ENCODE measurements at regions not wholly inside any gene's neighbourhood (a gene's known extent, or its start where the extent isn't known, plus 50 kb on each side); places are given as distances from the start of the nearest gene placed in this dataset.
"Not testable (repeated sequence)": the region's sequence is repeated elsewhere in the genome, so short reads cannot be mapped to it uniquely, and the experiment has no call there.

DNA sequence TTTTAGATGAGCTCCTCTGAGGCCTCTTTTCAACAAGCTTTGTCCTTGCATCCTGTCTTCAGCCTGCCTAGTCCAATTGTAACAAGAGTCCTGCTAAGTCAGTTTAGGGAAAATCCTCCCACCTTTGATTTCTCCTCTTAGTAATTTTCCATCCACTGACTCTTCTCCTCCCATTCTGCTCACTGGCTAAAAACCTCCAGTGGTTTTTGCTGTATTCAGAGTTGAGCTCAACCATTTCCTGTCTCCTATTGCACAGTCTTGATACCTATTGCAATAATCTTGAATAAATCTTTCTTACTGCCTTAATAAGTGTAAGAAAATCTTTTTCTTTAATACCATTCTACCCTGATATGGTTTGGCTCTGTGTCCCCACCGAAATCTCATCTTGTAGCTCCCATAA is 117.8 kb upstream of the ENPP6 start:
- no peak for DNase-seq

- not testable (repeated sequence) for DNase-seq
Observed at GRCh38 chr4:184333446-184333845, 115.8 kb upstream of the ENPP6 start.

GRCh38 chr4:184331268-184331995 is 113.8 kb upstream of the ENPP6 start:
- peak; percentile 26 for DNase-seq

GRCh38 chr4:184330517-184331094 is 112.9 kb upstream of the ENPP6 start:
- not testable (repeated sequence) for DNase-seq

- DNase-seq: no peak
Observed at GRCh38 chr4:184329659-184330400, 112.2 kb upstream of the ENPP6 start.

DNA sequence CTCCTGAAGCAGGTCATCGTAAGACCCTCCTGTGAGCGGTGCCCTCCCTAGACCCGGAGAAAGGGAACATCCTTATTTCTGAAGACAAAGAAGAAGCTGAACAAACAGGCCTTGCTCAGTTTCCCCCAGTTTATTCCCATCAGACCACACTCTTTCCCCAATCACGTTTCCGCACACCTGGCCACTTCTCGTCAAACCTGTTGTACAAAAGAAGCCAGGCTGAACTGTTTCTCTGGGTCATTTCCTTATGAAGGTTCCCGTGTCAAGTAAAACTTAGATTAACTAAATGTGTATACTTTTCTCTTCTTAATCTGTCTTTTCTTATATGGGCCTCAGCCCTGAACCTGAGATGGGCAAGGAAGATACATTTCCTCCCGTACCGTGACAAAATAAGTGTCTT is 111.6 kb upstream of the ENPP6 start:
- DNase-seq: no peak

GRCh38 chr4:184328022-184328736 is 110.5 kb upstream of the ENPP6 start:
- DNase-seq: no peak

DNA sequence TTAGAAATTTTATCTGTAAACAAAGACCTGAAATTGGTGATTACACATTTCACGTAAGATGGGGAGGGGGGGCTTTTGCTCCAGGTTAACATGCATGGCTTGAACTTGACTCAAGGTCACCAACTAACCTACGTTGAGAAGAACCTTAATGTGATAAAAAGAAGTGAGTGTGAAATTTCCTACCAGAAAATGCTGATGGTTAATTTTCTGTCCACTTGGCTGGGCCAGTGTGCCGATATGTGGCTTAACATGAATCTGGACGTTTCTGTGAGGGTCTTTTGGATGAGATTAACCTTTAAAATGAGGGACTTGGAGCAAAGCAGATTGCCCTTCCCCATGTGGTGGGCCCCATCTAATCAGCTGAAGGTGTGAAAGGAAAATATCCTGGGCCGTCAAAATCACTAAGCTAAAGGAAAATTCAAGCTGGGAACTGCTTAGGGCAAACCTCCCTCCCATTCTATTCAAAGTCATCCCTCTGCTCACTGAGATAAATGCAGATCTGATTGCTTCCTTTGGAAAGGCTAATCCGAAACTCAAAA is 107.3 kb upstream of the ENPP6 start:
- no peak for DNase-seq

- no peak for DNase-seq
Observed at GRCh38 chr4:184322328-184323025, 104.8 kb upstream of the ENPP6 start.

- no peak for DNase-seq
Observed at GRCh38 chr4:184320631-184321030, 103.0 kb upstream of the ENPP6 start.

DNA sequence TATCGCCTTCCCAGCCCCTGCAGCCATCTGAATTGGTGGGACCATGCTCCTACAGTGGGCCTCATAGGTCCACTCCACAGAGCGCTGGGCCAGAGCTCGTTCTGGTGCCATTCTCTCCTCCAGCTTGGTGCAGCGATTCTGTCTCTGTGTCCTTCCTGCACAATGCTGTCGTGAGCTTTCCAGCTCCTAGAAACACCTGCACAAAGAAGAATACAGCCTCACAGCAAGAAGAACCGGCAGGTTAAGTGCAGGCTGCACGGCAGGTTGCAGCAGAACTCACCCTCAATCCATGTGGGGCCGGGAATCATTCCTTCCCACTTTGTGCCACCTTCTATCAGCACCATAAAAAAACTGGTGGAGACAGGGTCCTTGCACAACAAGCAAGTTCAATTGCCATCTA is 101.2 kb upstream of the ENPP6 start:
- DNase-seq: no peak

DNA sequence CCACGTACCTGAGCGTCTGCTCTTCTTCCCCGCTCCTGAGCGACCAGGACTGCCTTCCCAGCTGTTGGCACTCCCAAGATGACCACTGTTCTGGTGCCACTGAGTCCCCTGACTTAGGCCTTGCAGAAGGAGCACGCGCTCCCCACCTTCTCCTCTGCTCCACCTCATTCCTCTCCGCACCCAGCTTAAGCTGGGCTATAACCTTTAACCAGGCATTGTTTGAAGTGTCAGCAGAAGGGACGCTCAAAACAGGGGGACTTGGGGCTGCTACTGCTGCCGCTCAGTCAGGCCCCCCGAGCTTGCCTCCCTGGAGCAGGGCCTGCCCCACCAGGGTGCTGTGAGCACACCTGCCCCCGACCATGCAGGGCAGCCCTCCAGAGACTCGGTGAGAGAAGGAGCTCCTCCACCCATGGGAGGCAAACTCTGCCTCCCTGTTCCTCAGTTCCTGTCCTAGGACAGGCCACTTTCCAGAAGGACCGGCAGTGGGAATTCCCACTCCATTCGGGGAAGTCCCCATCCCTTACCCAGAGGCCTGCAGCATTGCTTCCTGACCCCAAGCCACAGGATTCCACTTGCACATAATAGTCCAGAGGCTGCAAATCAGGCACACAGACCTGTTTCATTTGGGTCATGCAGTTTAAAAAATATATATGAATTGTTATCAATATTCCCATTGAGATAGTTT is 99.7 kb upstream of the ENPP6 start:
- DNase-seq: no peak

DNA sequence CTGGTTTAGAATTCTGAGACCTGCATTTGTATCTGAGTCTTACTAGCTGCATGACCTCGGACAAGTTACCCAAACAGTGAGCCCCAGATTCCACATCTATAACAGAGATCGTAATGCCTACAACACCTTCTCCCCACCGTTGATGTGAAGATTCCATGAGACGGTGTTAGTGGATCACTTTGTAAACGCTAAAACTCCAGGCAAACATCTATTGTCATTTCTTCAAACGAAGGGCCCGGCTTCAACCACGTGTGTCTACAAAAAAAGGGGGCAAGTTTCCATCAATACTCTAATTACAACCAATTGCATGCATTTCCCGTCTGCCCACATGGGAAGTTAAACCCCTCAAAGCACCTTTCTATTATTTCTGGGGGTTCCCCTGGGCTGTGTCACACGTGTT is 99.1 kb upstream of the ENPP6 start:
- no peak for DNase-seq

DNA sequence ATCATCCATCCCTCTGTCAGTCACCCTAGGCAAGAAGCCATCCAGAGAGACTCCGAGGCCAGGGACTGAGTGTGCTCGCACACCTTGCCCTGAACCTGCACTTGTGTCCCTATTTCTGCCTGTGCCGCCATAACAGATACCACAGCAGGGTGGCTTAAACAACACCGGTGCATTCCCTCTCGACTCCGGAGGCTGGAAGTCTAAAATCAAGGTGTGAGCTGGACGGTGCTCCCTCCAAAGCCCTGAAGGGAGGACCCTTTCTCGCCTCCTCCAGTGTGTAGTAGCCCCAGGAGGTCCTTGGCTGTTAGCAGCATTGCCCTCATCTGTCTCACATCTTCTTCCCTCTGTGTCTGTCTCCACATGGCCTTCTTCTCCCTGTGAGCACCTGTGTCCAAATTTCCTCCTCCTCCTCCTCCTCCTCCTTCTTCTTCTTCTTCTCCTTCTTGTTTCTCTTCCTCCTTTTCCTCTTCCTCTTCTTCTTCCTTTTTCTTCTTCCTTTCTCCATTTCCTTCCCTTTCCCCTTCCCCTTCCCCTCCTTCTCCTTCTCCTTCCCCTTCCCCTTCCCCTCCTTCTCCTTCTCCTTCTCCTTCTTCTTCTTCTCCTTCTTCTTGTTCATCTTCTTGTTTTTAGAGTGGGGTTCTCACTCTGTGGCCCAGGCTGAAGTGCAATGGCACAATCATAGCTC is 98.1 kb upstream of the ENPP6 start:
- no peak for DNase-seq

GRCh38 chr4:184313702-184314659 is 96.3 kb upstream of the ENPP6 start:
- DNase-seq: no peak

GRCh38 chr4:184313058-184313581 is 95.4 kb upstream of the ENPP6 start:
- DNase-seq: no peak

- DNase-seq: no peak
Observed at GRCh38 chr4:184312126-184312525, 94.5 kb upstream of the ENPP6 start.

DNA sequence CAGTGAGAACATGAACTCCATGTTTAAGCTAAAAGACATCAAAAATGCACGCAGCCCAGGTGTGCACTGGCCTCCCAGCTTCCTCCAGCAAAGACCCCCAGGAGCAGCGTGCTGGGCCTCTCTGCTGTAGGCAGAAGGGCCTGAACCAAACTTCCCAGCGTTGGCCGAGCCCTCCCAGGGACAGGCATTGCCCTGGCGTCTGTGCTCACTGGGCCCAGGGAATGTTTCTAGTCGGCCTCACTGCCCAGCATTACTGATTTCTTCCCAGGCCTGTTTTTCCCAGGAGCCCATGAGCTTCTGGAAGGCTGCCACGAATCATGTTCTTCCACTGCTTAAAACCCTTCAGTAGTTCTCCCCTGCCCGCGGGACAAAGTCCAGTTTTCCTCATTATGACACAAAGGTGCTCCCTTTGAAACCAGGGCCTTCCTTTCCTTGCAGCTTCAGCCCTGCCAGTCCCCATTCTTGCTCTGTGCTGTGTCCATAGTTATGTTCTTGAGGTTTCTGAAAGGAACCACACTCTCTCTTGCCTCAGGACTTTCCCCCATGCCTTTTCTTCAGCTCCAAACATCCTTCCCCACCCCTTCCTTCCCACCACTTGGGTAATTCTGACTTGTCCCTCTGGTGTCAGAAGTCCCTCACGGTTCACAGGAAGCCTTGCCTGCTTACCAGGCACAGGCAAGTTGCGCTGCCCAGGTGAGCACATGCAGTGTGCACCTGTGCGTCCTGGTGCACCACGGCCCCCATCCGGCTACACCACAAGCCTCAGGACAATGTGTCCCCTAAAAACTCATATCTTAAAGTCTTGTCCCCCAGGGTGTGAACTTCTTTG is 93.4 kb upstream of the ENPP6 start:
- DNase-seq: no peak

- peak; percentile 48 for DNase-seq
Observed at GRCh38 chr4:184310171-184310567, 92.5 kb upstream of the ENPP6 start.
